Esophagus (tissue), 2 donors: ENCODE measurements at regions not wholly inside any gene's neighbourhood (a gene's known extent, or its start where the extent isn't known, plus 50 kb on each side); places are given as distances from the start of the nearest gene placed in this dataset.

ENCODE experiments used
- H3K27ac ChIP-seq, 2 donors: one replicate each; pipeline ENCODE4 v1.5.1; 2013; ENCODE audit warnings: low read depth in 2 of 2, mild to moderate bottlenecking in 2 of 2, inconsistent platforms in 1 of 2, low read length in 1 of 2, moderate library complexity in 1 of 2
- H3K27me3 ChIP-seq, 2 donors: one replicate each; pipeline ENCODE4 v1.6.1; 2013; ENCODE audit warnings: low read length in 2 of 2, control low read depth in 1 of 2, mild to moderate bottlenecking in 1 of 2; ENCODE audit not compliant: insufficient read depth in 2 of 2, control insufficient read depth in 1 of 2
- H3K36me3 ChIP-seq, 2 donors: one replicate each; pipeline ENCODE4 v1.6.1; 2013; ENCODE audit warnings: low read length in 1 of 2; ENCODE audit not compliant: control insufficient read depth in 2 of 2, insufficient read depth in 2 of 2
- H3K4me1 ChIP-seq, 2 donors: one replicate each; pipeline ENCODE4 v1.6.1; 2013; ENCODE audit warnings: low read length in 1 of 2; ENCODE audit not compliant: control insufficient read depth in 2 of 2, insufficient read depth in 2 of 2
- H3K4me3 ChIP-seq, 2 donors: one replicate each; pipeline ENCODE4 v1.5.1; 2013; ENCODE audit warnings: low read length in 2 of 2, mild to moderate bottlenecking in 2 of 2, low read depth in 1 of 2, moderate library complexity in 1 of 2
- H3K9me3 ChIP-seq, 2 donors: one replicate each; pipeline ENCODE4 v1.6.1; 2013; ENCODE audit warnings: mild to moderate bottlenecking in 2 of 2, low read depth in 1 of 2, low read length in 1 of 2, moderate library complexity in 1 of 2; ENCODE audit not compliant: control insufficient read depth in 2 of 2, insufficient read depth in 1 of 2
- WGBS, 2 donors: extraction: QIAGEN DNeasy Blood & Tissue Kit; methylation state at CpG; one replicate each; pipeline ENCODE4 v1.1.7; 2013; 5-methylcytosine and 5-hydroxymethylcytosine counted together
- donor health status: healthy with polysubstance abuse.
- donor health status: Bipolar disorder and iron deficiency.

DNA sequence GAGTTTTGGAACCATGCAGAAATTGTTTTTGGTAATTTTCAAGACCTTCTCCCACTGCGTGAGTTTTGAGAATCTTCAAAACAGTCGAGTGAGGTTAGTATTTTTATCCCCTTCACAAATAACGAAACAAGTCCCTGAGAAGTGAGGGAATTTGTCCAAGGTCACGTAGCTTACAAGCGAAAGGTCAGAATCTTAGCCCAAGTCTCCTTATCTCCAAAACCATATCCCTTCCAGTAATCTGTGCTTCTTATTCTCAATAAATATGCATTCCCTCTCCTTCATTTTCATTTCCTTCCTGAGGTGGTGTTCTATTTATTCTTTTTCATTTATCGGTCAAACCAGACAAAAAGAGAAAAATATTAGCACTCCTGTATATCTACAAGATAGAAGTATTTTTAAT is 163.6 kb downstream of the MREG start:
- Histone ChIP-seq H3K27me3 (no peaks in the 10 kb centered on the region), H3K36me3 (no peaks in the 10 kb centered on the region), H3K27ac (no peak overlapping the region), H3K9me3 (no peaks in the 10 kb centered on the region), H3K4me1 (no peaks in the 10 kb centered on the region), H3K4me3 (no peak overlapping the region)
- 87 to 88% methylated on average over 6 of the region's 6 CpGs for WGBS, 2 donors

DNA sequence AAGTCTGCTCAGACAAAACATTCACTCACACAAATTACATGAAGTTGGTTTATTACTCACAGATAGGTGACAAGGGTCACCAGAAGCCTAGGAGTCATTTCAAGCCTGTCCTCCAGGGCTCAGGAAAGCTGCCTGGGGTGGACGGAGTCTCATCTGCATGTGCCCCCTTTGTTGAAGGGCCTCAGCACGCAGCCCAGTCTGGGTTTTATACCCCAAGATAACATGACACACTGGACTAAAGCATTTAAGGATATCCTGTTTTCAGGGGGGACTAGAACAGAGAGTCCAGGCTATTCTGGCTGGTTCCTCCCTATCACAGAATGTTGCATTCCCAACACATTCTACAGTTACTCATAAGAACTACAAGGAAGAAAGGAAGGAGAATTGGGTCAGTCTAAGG is 164.7 kb downstream of the MREG start:
- Histone ChIP-seq H3K9me3 (no peaks in the 10 kb centered on the region), H3K27ac (no peak overlapping the region), H3K36me3 (no peaks in the 10 kb centered on the region), H3K4me3 (no peak overlapping the region), H3K4me1 (no peaks in the 10 kb centered on the region), H3K27me3 (no peaks in the 10 kb centered on the region)
- 80 to 92% methylated on average over 2 of the region's 2 CpGs for WGBS, 2 donors

DNA sequence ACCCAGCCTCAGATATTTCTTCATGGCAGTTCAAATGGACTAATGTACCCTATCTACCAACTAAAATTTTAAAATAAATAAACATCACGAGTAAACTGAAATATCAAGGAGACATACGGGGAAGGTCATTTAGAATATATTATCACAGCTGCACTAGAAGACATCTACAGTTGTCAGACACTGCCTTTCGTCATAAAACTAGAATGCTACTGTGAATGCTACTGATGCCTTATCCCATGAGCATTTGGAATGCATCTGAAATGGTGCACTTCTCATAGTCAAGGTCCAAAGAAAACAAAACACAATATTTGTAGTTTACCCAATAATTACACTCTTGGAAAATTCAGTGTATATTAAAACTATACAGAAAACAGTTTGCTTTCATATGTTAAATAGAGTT is 165.2 kb downstream of the MREG start:
- 70 to 92% methylated on average over 3 of the region's 3 CpGs for WGBS, 2 donors
- Histone ChIP-seq H3K27ac (no peak overlapping the region), H3K4me3 (no peak overlapping the region), H3K36me3 (no peaks in the 10 kb centered on the region), H3K9me3 (no peaks in the 10 kb centered on the region), H3K4me1 (no peaks in the 10 kb centered on the region), H3K27me3 (no peaks in the 10 kb centered on the region)

DNA sequence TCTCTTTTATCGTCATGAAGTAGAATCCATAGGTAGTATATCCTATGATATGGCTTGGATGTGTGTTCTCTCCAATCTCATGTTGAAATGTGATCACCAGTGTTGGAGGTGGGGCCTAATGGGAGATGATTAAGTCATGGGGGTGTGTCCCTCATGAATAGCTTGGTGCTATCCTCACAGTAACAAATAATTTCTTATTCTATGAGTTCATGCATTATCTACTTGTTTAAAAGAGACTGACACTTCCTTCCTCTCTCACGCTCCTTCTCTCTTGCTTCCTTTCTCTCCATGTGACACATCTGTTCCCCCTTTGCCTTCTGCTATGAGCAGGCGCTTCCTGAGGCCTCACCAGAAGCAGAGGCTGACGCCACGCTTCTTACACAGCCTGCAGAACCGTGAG is 165.6 kb downstream of the MREG start:
- H3K27ac ChIP-seq = no peak overlapping the region
- H3K4me3 ChIP-seq = no peak overlapping the region
- no peaks in the 10 kb centered on the region for H3K36me3 ChIP-seq
- H3K9me3 ChIP-seq = no peaks in the 10 kb centered on the region
- H3K27me3 ChIP-seq = no peaks in the 10 kb centered on the region
- no peaks in the 10 kb centered on the region for H3K4me1 ChIP-seq
- WGBS, 2 donors = 87 to 89% methylated on average over 6 of the region's 6 CpGs

DNA sequence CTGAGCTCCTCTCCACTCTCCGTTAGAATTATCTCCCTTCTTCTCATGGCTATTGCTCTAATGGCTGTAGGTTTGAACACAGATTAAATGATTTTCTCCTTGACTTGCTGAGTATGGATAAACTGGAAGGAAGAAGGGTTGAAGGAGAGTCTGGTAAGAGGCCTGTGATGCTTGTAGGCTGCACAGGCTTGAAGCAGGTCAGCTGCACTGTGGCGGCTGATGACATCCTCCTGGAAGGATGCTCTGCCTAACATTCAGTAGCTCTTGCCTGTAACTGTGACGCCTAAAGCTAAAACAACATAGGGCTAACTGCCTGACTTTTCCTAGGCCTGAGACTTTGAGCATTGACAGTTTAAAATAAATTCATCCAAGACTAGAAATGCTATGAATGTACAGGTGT is 166.3 kb downstream of the MREG start:
- Histone ChIP-seq H3K9me3 (no peaks in the 10 kb centered on the region), H3K27me3 (no peaks in the 10 kb centered on the region), H3K27ac (no peak overlapping the region), H3K4me1 (no peaks in the 10 kb centered on the region), H3K4me3 (no peak overlapping the region), H3K36me3 (no peaks in the 10 kb centered on the region)
- WGBS, 2 donors = 81 to 89% methylated on average over 3 of the region's 3 CpGs

DNA sequence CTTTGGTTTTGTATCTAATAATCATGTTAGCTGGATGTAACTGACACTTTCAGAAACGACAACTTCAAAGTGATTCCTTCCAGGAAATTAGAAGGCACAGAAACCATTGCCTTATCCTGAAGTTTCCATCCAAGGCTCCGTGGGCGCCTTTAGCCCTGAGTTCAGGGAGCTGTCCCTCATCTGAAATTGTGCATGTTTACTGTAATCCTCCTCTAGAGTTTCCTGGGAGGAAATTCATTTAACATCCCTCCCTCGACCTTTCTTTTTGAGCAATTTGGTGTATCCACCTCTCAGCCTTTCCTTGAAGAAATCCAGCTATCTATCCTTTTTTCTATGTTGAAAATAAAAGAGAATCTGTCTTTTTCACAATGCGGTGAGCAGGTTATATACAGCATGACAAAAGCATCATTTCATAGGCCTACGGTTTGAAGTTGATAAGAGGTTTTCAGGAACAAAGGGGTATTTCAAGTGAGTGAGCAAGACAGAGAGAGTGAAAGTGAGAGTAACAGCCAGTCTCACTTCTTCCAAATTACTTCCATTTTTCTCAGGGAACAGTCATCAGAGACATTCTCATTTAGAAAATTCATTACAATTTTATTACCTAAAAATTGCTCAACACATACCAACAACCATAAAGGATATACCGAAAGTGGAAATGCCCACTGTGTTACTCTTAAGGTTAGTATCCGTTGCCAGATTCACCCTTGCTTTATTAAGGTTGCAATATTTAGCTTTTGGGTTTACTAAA is 167.3 kb downstream of the MREG start:
- H3K27me3 ChIP-seq = no peaks in the 10 kb centered on the region
- H3K9me3 ChIP-seq = no peaks in the 10 kb centered on the region
- 64 to 71% methylated on average over 8 of the region's 8 CpGs for WGBS, 2 donors
- H3K4me1 ChIP-seq = no peaks in the 10 kb centered on the region
- no peak overlapping the region for H3K27ac ChIP-seq
- no peaks in the 10 kb centered on the region for H3K36me3 ChIP-seq
- H3K4me3 ChIP-seq = no peak overlapping the region

DNA sequence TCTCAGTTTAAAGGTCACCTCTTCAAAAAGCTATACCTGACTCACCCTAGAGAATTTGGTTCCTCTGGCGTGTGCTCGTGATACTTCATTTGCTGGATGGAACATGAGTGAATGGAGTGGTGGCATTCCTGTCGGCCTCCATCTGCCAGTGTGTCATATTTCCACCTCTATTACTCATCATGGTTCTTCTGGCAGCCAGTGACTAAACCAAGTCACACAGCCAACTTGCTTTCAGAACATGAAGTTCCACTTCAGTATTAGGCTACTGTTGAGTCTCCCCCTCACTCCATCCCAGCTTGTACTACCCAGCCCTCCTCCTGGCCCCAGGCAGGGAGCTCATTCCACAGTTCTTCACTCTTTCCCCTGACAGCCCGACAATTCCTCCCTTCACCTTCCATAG is 169.8 kb downstream of the MREG start:
- Histone ChIP-seq H3K4me3 (no peak overlapping the region), H3K27ac (no peak overlapping the region), H3K36me3 (no peaks in the 10 kb centered on the region), H3K9me3 (no peaks in the 10 kb centered on the region), H3K27me3 (no peaks in the 10 kb centered on the region), H3K4me1 (no peaks in the 10 kb centered on the region)
- 58 to 63% methylated on average over 4 of the region's 4 CpGs for WGBS, 2 donors

DNA sequence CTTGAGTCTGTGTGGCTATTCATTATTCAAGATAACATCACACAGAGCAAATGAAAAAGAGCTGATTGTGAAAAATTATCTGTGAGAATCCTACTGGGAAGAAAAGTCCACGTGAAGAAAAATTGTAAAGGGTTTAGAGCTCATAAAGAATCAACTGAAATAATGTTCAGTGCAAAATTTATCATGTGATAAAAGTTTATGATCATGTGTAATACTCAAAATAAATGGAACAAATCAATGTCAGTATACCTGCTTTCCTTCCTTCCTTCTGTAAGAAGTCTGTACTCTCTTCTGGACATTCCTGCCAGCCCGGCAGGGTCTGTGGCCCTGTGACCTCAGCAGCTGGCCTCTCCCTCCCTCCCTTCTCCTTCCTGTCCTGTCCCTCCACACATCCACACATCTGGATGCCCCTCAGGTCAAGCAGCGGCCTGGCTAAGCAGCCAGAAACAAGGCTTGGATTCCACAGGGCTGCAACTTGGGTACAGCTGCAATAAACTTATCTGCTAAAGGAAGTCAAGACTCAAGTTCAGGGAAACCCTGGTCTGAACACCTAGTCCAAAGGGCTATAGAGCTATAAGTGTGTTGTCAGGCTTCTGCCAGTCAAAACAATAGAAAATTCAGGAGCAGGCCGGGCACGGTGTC is 172.1 kb downstream of the MREG start:
- no peak overlapping the region for H3K4me3 ChIP-seq
- no peaks in the 10 kb centered on the region for H3K27me3 ChIP-seq
- no peak overlapping the region for H3K27ac ChIP-seq
- H3K9me3 ChIP-seq = no peaks in the 10 kb centered on the region
- no peaks in the 10 kb centered on the region for H3K36me3 ChIP-seq
- WGBS, 2 donors = 69 to 71% methylated on average over 5 of the region's 5 CpGs
- H3K4me1 ChIP-seq = no peaks in the 10 kb centered on the region

DNA sequence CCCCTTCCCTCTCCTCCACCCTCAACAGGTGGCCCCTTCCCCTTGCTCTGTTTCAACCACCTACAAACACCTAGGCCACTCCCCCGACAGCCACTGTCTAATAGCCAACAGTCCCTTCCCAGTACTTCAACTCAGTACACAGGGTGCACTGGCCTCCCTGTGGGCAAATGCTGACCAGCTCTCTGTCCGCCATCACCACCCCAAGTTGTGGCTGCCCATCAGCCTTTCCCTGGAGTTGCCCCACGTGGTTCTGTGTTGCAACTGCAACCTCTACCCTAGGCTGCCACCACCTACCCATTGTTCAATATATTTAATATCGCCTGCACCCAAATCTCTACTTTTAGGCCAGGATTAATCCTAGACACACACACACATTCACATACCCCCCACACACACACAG is 173.5 kb downstream of the MREG start:
- Histone ChIP-seq H3K4me3 (no peak overlapping the region), H3K27me3 (no peaks in the 10 kb centered on the region), H3K36me3 (no peaks in the 10 kb centered on the region), H3K27ac (no peak overlapping the region), H3K4me1 (no peaks in the 10 kb centered on the region), H3K9me3 (no peaks in the 10 kb centered on the region)
- 82 to 89% methylated on average over 4 of the region's 4 CpGs for WGBS, 2 donors

DNA sequence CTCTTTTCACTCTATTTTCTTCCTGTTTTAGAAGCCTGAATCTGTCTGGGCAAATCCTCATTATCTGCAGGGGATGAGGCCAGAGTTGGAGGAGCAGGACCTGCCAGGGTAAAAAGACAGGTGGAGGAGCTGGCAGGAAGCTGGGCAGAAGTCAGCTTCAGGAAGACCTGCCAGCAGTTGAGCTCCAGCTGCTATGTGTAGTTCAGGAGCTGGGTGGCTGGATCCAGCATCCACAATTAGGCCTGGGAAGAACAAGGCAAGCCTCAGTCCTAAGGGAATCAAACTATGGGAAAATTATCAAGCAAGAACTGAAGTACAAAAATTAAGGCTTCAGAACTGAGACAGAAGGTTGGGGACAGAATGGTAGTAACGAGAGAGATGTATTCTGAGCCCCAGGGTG is 174.0 kb downstream of the MREG start:
- H3K36me3 ChIP-seq = no peaks in the 10 kb centered on the region
- no peak overlapping the region for H3K4me3 ChIP-seq
- no peak overlapping the region for H3K27ac ChIP-seq
- no peaks in the 10 kb centered on the region for H3K4me1 ChIP-seq
- H3K27me3 ChIP-seq = no peaks in the 10 kb centered on the region
- 74 to 75% methylated on average over 1 of the region's 1 CpG for WGBS, 2 donors
- no peaks in the 10 kb centered on the region for H3K9me3 ChIP-seq
